Keratinocyte (primary cell): ENCODE measurements at regions not wholly inside any gene's neighbourhood (a gene's known extent, or its start where the extent isn't known, plus 50 kb on each side); places are given as distances from the start of the nearest gene placed in this dataset.

ENCODE experiments used
- DNase-seq: peaks from one replicate; pipeline ENCODE4 v3.0.0-alpha.2; 2011; ENCODE audit warnings: low read depth, missing footprints, low spot score
- FAIRE-seq: peaks from 2 replicates; lab custom pipeline; 2011; peaks lifted over from hg19 to GRCh38; lab: Jason Lieb, UNC
- H2AFZ ChIP-seq: 2 replicates; pipeline ENCODE4 v1.6.0; 2012; ENCODE audit warnings: low read length, control low read depth, inconsistent platforms; ENCODE audit not compliant: control insufficient read depth
- H3K27ac ChIP-seq: 2 replicates; pipeline ENCODE4 v1.5.1; 2011; ENCODE audit warnings: low read length; ENCODE audit not compliant: control insufficient read depth, insufficient read depth
- H3K27me3 ChIP-seq: 3 replicates; pipeline ENCODE4 v1.6.0; 2011; ENCODE audit warnings: low read length; ENCODE audit not compliant: control insufficient read depth, insufficient read depth; ENCODE audit errors: extremely low read depth
- H3K36me3 ChIP-seq, 2 experiments: 2 replicates in 1 of 2; 3 replicates in 1 of 2; pipeline ENCODE4 v1.5.1; 2011; ENCODE audit warnings: low read length in 2 of 2, mild to moderate bottlenecking in 1 of 2; ENCODE audit not compliant: control insufficient read depth in 2 of 2, insufficient read depth in 2 of 2; ENCODE audit errors: extremely low read depth in 1 of 2
- H3K4me1 ChIP-seq: 3 replicates; pipeline ENCODE4 v1.5.1; 2011; ENCODE audit warnings: low read length; ENCODE audit not compliant: control insufficient read depth, insufficient read depth; ENCODE audit errors: extremely low read depth
- H3K4me2 ChIP-seq: 3 replicates; pipeline ENCODE4 v1.6.0; 2011; ENCODE audit warnings: low read depth, low read length; ENCODE audit not compliant: control insufficient read depth, insufficient read depth; ENCODE audit errors: extremely low read depth
- H3K4me3 ChIP-seq, 3 experiments: fragments of 200-600 bp in 1 of 3; sonication (generic) in 1 of 3; 2 replicates in 2 of 3; 3 replicates in 1 of 3; pipeline ENCODE4 v1.5.1; 2011 to 2016; ENCODE audit warnings: low read length in 3 of 3, mild to moderate bottlenecking in 3 of 3, control low read depth in 2 of 3, inconsistent platforms in 1 of 3, low read depth in 1 of 3, mixed read lengths in 1 of 3, mixed run types in 1 of 3, moderate library complexity in 1 of 3; ENCODE audit not compliant: control insufficient read depth in 2 of 3, insufficient read depth in 2 of 3; ENCODE audit errors: extremely low read depth in 1 of 3
- H3K79me2 ChIP-seq: 2 replicates; pipeline ENCODE4 v1.6.0; 2012; ENCODE audit warnings: low read length; ENCODE audit not compliant: control insufficient read depth, insufficient read depth
- H3K9ac ChIP-seq: 3 replicates; pipeline ENCODE4 v1.6.0; 2011; ENCODE audit warnings: low read length; ENCODE audit not compliant: control insufficient read depth, insufficient read depth; ENCODE audit errors: extremely low read depth
- H3K9me1 ChIP-seq: 3 replicates; pipeline ENCODE4 v1.6.0; 2011; ENCODE audit warnings: low read length; ENCODE audit not compliant: control insufficient read depth, insufficient read depth; ENCODE audit errors: extremely low read depth
- H3K9me3 ChIP-seq: 2 replicates; pipeline ENCODE4 v1.5.1; 2012; ENCODE audit warnings: low read depth, low read length; ENCODE audit not compliant: control insufficient read depth
- H4K20me1 ChIP-seq: 3 replicates; pipeline ENCODE4 v1.6.0; 2011; ENCODE audit warnings: low read length; ENCODE audit not compliant: control insufficient read depth, insufficient read depth; ENCODE audit errors: extremely low read depth
- EZH2 ChIP-seq: IDR thresholded peaks from one replicate; pipeline ENCODE4 v1.6.1; 2012; ENCODE audit warnings: inconsistent platforms, mild to moderate bottlenecking, low read length, moderate library complexity
- dilution Hi-C: fragments of 300-500 bp; cut with MboI; formaldehyde crosslinking; loops from one replicate; pipeline ENCODE4 v1.7.0; 2020; ENCODE audit warnings: low sequenced_read_pairs; ENCODE audit not compliant: extremely low pct_ligation_motif_present
- TF ChIP-seq, protein P1 (sequence below), 3 experiments: IDR thresholded peaks in 1 of 3; conservative IDR thresholded peaks in 1 of 3; optimal IDR thresholded peaks in 1 of 3; 2 replicates in 2 of 3; 3 replicates in 1 of 3; pipeline versions ENCODE3 to v1.5.1; 2011; ENCODE audit warnings: low read length in 3 of 3, mild to moderate bottlenecking in 3 of 3, moderate library complexity in 2 of 3, control low read depth in 1 of 3, inconsistent platforms in 1 of 3; ENCODE audit not compliant: insufficient read depth in 2 of 3; ENCODE audit errors: extremely low read depth in 1 of 3

DNA sequence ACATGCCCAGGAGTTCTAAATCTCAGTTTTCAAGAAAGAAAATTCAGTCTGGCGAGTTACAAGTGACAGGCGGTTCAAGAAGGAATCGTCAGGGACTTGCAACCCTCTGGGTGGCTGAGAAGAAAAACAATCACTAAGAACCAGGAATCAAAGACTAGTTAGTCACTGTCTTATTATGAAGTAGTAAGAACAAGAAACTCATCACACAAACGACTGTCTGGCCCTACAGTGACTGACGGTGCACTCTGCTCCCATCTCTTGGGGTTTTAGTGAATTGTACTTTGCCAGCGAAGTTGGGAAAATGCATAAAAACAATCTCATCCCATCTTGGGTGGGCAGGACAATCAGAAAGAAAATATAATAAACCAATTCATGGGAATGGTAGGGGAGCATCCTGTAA is 63.7 kb upstream of the SACS start:
- Histone ChIP-seq H3K9me3 (no peaks in the 10 kb centered on the region), H3K36me3 (no peaks in the 10 kb centered on the region), H3K4me1 (no peaks in the 10 kb centered on the region), H3K27ac (no peak overlapping the region), H3K4me3 (no peak overlapping the region), H3K27me3 (no peaks in the 10 kb centered on the region), H3K79me2 (no peaks in the 10 kb centered on the region), H2AFZ (no peak overlapping the region), H3K9me1 (no peaks in the 10 kb centered on the region), H3K9ac (no peak overlapping the region), H4K20me1 (no peaks in the 10 kb centered on the region), H3K4me2 (no peak overlapping the region)
- dilution Hi-C loops: no loop called here
- FAIRE-seq: no peak
- TF ChIP-seq, protein P1, sequence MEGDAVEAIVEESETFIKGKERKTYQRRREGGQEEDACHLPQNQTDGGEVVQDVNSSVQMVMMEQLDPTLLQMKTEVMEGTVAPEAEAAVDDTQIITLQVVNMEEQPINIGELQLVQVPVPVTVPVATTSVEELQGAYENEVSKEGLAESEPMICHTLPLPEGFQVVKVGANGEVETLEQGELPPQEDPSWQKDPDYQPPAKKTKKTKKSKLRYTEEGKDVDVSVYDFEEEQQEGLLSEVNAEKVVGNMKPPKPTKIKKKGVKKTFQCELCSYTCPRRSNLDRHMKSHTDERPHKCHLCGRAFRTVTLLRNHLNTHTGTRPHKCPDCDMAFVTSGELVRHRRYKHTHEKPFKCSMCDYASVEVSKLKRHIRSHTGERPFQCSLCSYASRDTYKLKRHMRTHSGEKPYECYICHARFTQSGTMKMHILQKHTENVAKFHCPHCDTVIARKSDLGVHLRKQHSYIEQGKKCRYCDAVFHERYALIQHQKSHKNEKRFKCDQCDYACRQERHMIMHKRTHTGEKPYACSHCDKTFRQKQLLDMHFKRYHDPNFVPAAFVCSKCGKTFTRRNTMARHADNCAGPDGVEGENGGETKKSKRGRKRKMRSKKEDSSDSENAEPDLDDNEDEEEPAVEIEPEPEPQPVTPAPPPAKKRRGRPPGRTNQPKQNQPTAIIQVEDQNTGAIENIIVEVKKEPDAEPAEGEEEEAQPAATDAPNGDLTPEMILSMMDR (optimal IDR thresholded peaks at IDR 0.05 in 1 of 3, IDR thresholded peaks at IDR 0.05 in 1 of 3, conservative IDR thresholded peaks at IDR 0.05 in 1 of 3; ENCODE audit: extremely low read depth in 1 of 3, insufficient read depth in 2 of 3, low read length in 3 of 3): no peak
- no peak for TF ChIP-seq EZH2
- DNase-seq: no peak

DNA sequence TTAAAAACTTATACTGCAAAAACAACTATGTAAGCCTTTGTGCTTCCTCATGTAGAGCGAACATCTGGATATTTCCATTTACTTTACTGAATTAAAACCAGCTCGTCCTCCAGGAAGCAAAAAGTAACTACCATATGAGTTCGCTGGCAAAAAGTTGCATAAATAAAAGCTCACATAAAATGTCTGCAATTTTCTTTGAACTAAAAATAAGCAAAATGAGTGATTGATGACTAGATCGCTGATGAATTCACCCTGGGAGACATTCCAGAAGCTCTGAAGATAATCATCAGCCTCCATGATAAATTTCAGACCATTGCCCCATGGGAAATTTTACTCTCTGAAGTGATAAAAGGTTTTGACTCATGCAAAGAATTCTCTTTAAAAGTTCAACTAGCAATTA is 67.3 kb upstream of the SACS start:
- Histone ChIP-seq H3K9me3 (no peaks in the 10 kb centered on the region), H3K27ac (no peak overlapping the region), H4K20me1 (no peaks in the 10 kb centered on the region), H3K4me2 (peak overlapping the region; percentile 45), H3K36me3 (no peaks in the 10 kb centered on the region), H3K79me2 (no peaks in the 10 kb centered on the region), H3K4me1 (peaks cover 17% of the 10 kb centered on the region), H3K9ac (no peak overlapping the region), H2AFZ (peak overlapping the region; percentile 0), H3K9me1 (no peaks in the 10 kb centered on the region), H3K27me3 (no peaks in the 10 kb centered on the region), H3K4me3 (no peak overlapping the region)
- TF ChIP-seq, protein P1 (optimal IDR thresholded peaks at IDR 0.05 in 1 of 3, IDR thresholded peaks at IDR 0.05 in 1 of 3, conservative IDR thresholded peaks at IDR 0.05 in 1 of 3; ENCODE audit: extremely low read depth in 1 of 3, insufficient read depth in 2 of 3, low read length in 3 of 3): no peak
- TF ChIP-seq EZH2: no peak
- FAIRE-seq: peak; percentile 58
- dilution Hi-C loops: no loop called here
- no peak for DNase-seq
